Right cardiac atrium (tissue), 5 donors: ENCODE measurements at regions not wholly inside any gene's neighbourhood (a gene's known extent, or its start where the extent isn't known, plus 50 kb on each side); places are given as distances from the start of the nearest gene placed in this dataset.

Experiments used
- ATAC-seq, 2 donors: fragments of 200-7000 bp; cut with Tn5 transposase; one replicate each; pipeline versions ENCODE4 v1.8.0 to v1.9.1; 2020; ENCODE audit warnings: moderate library complexity in 2 of 2, mild to moderate bottlenecking in 1 of 2
- DNase-seq, 3 donors: peaks; one replicate each; pipeline ENCODE4 v3.0.0-alpha.2; 2020
- H3K27ac ChIP-seq: one replicate; pipeline ENCODE4 v1.5.1; 2013; ENCODE audit warnings: mild to moderate bottlenecking, low read length, control low read depth, moderate library complexity
- H3K27me3 ChIP-seq: one replicate; pipeline ENCODE4 v1.6.1; 2013; ENCODE audit not compliant: control insufficient read depth, insufficient read depth
- H3K4me1 ChIP-seq: one replicate; pipeline ENCODE4 v1.6.1; 2013; ENCODE audit warnings: low read length; ENCODE audit not compliant: control insufficient read depth, insufficient read depth
- H3K4me3 ChIP-seq: one replicate; pipeline ENCODE4 v1.5.1; 2013; ENCODE audit warnings: low read length, control low read depth
- H3K9me3 ChIP-seq: one replicate; pipeline ENCODE4 v1.6.1; 2013; ENCODE audit warnings: low read length; ENCODE audit not compliant: control insufficient read depth
- WGBS: extraction: QIAGEN DNeasy Blood & Tissue Kit; methylation state at CpG from one replicate; pipeline ENCODE4 v1.1.7; 2013; 5-methylcytosine and 5-hydroxymethylcytosine counted together
- intact Hi-C, 4 donors: fragments of 100-400 bp; cut with DNase I; formaldehyde crosslinking; loops; one replicate each; pipeline versions ENCODE4 v1.11.0 to v1.14.0; 2022 to 2023
- donor health status: healthy with polysubstance abuse.
- donor health status: DM: no; HTN: yes; CAD: no.
- donor health status: DM: no; HTN: no; CAD: no.
- donor health status: DM: no; HTN: yes; CAD: no; lungs with severe emphysema.
- donor health status: DM: yes; HTN: yes; CAD: no.

- no peak overlapping the region for H3K27ac ChIP-seq
- 70% methylated on average over 2 of the region's 2 CpGs for WGBS
- no peak overlapping the region for H3K4me3 ChIP-seq
- intact Hi-C loops: no loop called here
- H3K4me1 ChIP-seq: no peaks in the 10 kb centered on the region
- no peaks in the 10 kb centered on the region for H3K27me3 ChIP-seq
- ATAC-seq (no peak), DNase-seq (no peak)
- no peaks in the 10 kb centered on the region for H3K9me3 ChIP-seq
Observed at GRCh38 chr2:16378031-16378430, 287.6 kb downstream of the CYRIA start.

GRCh38 chr2:16375981-16376380, 289.7 kb downstream of the CYRIA start:
- no peak for ATAC-seq
- 92% methylated on average over 4 of the region's 4 CpGs for WGBS
- intact Hi-C loops: no loop called here
- no peak overlapping the region for H3K4me3 ChIP-seq
- H3K27ac ChIP-seq: no peak overlapping the region
- no peaks in the 10 kb centered on the region for H3K4me1 ChIP-seq
- H3K9me3 ChIP-seq: no peaks in the 10 kb centered on the region
- no peak for DNase-seq
- H3K27me3 ChIP-seq: no peaks in the 10 kb centered on the region

GRCh38 chr2:16375351-16375750, 290.3 kb downstream of the CYRIA start:
- Histone ChIP-seq H3K4me1 (no peaks in the 10 kb centered on the region), H3K9me3 (no peaks in the 10 kb centered on the region), H3K27ac (no peak overlapping the region), H3K27me3 (no peaks in the 10 kb centered on the region), H3K4me3 (no peak overlapping the region)
- no peak for DNase-seq
- no peak for ATAC-seq
- 79% methylated on average over 2 of the region's 2 CpGs for WGBS
- intact Hi-C loops: no loop called here

- Histone ChIP-seq H3K27ac (no peak overlapping the region), H3K4me1 (no peaks in the 10 kb centered on the region), H3K9me3 (no peaks in the 10 kb centered on the region), H3K4me3 (no peak overlapping the region), H3K27me3 (no peaks in the 10 kb centered on the region)
- intact Hi-C loops: no loop called here
- ATAC-seq (no peak), DNase-seq (no peak)
- 79% methylated on average over 6 of the region's 6 CpGs for WGBS
Observed at GRCh38 chr2:16374671-16375070, 291.0 kb downstream of the CYRIA start.

- no peaks in the 10 kb centered on the region for H3K27me3 ChIP-seq
- no peak overlapping the region for H3K4me3 ChIP-seq
- no peaks in the 10 kb centered on the region for H3K4me1 ChIP-seq
- ATAC-seq (no peak), DNase-seq (no peak)
- H3K9me3 ChIP-seq: no peaks in the 10 kb centered on the region
- intact Hi-C loops: no loop called here
- no peak overlapping the region for H3K27ac ChIP-seq
- WGBS: 92% methylated on average over 1 of the region's 1 CpG
Observed at GRCh38 chr2:16373341-16373740, 292.3 kb downstream of the CYRIA start.

- Histone ChIP-seq H3K4me1 (no peaks in the 10 kb centered on the region), H3K27ac (no peak overlapping the region), H3K9me3 (no peaks in the 10 kb centered on the region), H3K4me3 (no peak overlapping the region), H3K27me3 (no peaks in the 10 kb centered on the region)
- DNase-seq (no peak), ATAC-seq (no peak)
- WGBS: 92% methylated on average over 6 of the region's 6 CpGs
- intact Hi-C loops: no loop called here
Observed at GRCh38 chr2:16371751-16372150, 293.9 kb downstream of the CYRIA start.

GRCh38 chr2:16368951-16369350, 296.7 kb downstream of the CYRIA start:
- no peak for DNase-seq
- ATAC-seq: no peak
- no peaks in the 10 kb centered on the region for H3K9me3 ChIP-seq
- H3K4me1 ChIP-seq: no peaks in the 10 kb centered on the region
- intact Hi-C loops: no loop called here
- H3K27me3 ChIP-seq: no peaks in the 10 kb centered on the region
- no peak overlapping the region for H3K27ac ChIP-seq
- WGBS: 91% methylated on average over 7 of the region's 7 CpGs
- H3K4me3 ChIP-seq: no peak overlapping the region

GRCh38 chr2:16368328-16368727, 297.3 kb downstream of the CYRIA start:
- WGBS: 71% methylated on average over 3 of the region's 3 CpGs
- ATAC-seq: no peak
- intact Hi-C loops: no loop called here
- Histone ChIP-seq H3K27me3 (no peaks in the 10 kb centered on the region), H3K9me3 (no peaks in the 10 kb centered on the region), H3K27ac (no peak overlapping the region), H3K4me3 (no peak overlapping the region), H3K4me1 (no peaks in the 10 kb centered on the region)
- no peak for DNase-seq

- H3K27ac ChIP-seq: no peak overlapping the region
- DNase-seq: no peak
- no peak overlapping the region for H3K4me3 ChIP-seq
- H3K27me3 ChIP-seq: no peaks in the 10 kb centered on the region
- intact Hi-C loops: no loop called here
- H3K4me1 ChIP-seq: no peaks in the 10 kb centered on the region
- no peak for ATAC-seq
- H3K9me3 ChIP-seq: no peaks in the 10 kb centered on the region
Observed at GRCh38 chr2:16365366-16365765, 300.3 kb downstream of the CYRIA start.

- ATAC-seq: no peak
- no peaks in the 10 kb centered on the region for H3K9me3 ChIP-seq
- no peak for DNase-seq
- H3K4me3 ChIP-seq: no peak overlapping the region
- no peaks in the 10 kb centered on the region for H3K4me1 ChIP-seq
- WGBS: 88% methylated on average over 3 of the region's 3 CpGs
- intact Hi-C loops: no loop called here
- H3K27ac ChIP-seq: no peak overlapping the region
- no peaks in the 10 kb centered on the region for H3K27me3 ChIP-seq
Observed at GRCh38 chr2:16363581-16363980, 302.1 kb downstream of the CYRIA start.

- H3K4me1 ChIP-seq: no peaks in the 10 kb centered on the region
- no peak overlapping the region for H3K27ac ChIP-seq
- 80% methylated on average over 4 of the region's 4 CpGs for WGBS
- intact Hi-C loops: no loop called here
- H3K9me3 ChIP-seq: no peaks in the 10 kb centered on the region
- DNase-seq: no peak
- no peak for ATAC-seq
- no peaks in the 10 kb centered on the region for H3K27me3 ChIP-seq
- no peak overlapping the region for H3K4me3 ChIP-seq
Observed at GRCh38 chr2:16362611-16363010, 303.0 kb downstream of the CYRIA start.

- no peak for ATAC-seq
- 82% methylated on average over 9 of the region's 9 CpGs for WGBS
- DNase-seq: no peak
- Histone ChIP-seq H3K27me3 (no peaks in the 10 kb centered on the region), H3K4me3 (no peak overlapping the region), H3K4me1 (no peaks in the 10 kb centered on the region), H3K9me3 (no peaks in the 10 kb centered on the region), H3K27ac (no peak overlapping the region)
- intact Hi-C loops: no loop called here
Observed at GRCh38 chr2:16361261-16361995, 304.2 kb downstream of the CYRIA start.
